ENCODE measurements at regions not wholly inside any gene's neighbourhood (a gene's known extent, or its start where the extent isn't known, plus 50 kb on each side); places are given as distances from the start of the nearest gene placed in this dataset.

DNA sequence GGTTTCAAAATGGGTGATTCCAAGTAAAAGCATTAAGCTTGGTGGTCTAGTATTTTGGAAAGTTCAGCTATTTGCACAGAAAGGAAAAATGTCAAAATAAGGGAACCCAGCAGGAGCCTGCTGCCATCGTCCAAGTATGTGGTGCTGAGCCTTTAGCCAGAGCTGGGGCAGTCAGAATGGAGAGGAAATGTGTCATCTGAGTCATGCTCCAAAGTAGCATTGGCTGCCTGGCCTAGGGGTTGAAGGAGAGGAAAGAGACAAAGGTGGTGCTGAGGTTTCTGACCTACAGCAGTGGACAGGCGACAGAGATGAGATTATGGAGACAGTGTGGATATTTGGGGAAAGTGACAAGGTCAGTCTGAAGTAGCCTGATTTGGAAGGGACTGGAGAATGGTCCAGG lies 103.9 kb downstream of the PLCE1 start:
- Histone ChIP-seq H3K27me3 (ENCODE audit: insufficient read depth, low read length) (no peaks in the 10 kb centered on the region), H3F3A (ENCODE audit: insufficient read depth, low read length) (no peaks in the 10 kb centered on the region), H4K20me1 (ENCODE audit: insufficient read depth, low read length) (no peaks in the 10 kb centered on the region), H3K9ac (ENCODE audit: low read length) (no peak overlapping the region), H3K79me2 (ENCODE audit: insufficient read depth, low read length) (no peaks in the 10 kb centered on the region), H3K9me2 (ENCODE audit: low read depth, low read length) (no peaks in the 10 kb centered on the region), H3K36me3 (ENCODE audit: insufficient read depth, low read length) (no peaks in the 10 kb centered on the region), H3K27ac (ENCODE audit: low read depth, low read length, poor library complexity, severe bottlenecking) (no peak overlapping the region), H3K9me3 (ENCODE audit: low read length) (no peaks in the 10 kb centered on the region), H3K4me2 (ENCODE audit: low read length) (no peak overlapping the region), H3K4me3 (ENCODE audit: low read depth, low read length, poor library complexity, severe bottlenecking) (no peak overlapping the region), H2AFZ (ENCODE audit: low read length) (no peak overlapping the region), H3K4me1 (ENCODE audit: insufficient read depth, low read length, severe bottlenecking) (no peaks in the 10 kb centered on the region)
- TF ChIP-seq EZH2 (IDR thresholded peaks at IDR 0.05; ENCODE audit: borderline replicate concordance, low read length), result no peak
- TF ChIP-seq, protein P1, sequence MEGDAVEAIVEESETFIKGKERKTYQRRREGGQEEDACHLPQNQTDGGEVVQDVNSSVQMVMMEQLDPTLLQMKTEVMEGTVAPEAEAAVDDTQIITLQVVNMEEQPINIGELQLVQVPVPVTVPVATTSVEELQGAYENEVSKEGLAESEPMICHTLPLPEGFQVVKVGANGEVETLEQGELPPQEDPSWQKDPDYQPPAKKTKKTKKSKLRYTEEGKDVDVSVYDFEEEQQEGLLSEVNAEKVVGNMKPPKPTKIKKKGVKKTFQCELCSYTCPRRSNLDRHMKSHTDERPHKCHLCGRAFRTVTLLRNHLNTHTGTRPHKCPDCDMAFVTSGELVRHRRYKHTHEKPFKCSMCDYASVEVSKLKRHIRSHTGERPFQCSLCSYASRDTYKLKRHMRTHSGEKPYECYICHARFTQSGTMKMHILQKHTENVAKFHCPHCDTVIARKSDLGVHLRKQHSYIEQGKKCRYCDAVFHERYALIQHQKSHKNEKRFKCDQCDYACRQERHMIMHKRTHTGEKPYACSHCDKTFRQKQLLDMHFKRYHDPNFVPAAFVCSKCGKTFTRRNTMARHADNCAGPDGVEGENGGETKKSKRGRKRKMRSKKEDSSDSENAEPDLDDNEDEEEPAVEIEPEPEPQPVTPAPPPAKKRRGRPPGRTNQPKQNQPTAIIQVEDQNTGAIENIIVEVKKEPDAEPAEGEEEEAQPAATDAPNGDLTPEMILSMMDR (IDR thresholded peaks at IDR 0.05; ENCODE audit: low read length), result no peak

GRCh38 chr10:94098896-94099295 lies 105.2 kb downstream of the PLCE1 start:
- H3F3A ChIP-seq (ENCODE audit: insufficient read depth, low read length), result no peaks in the 10 kb centered on the region
- no peak overlapping the region for H3K4me2 ChIP-seq (ENCODE audit: low read length)
- no peaks in the 10 kb centered on the region for H3K79me2 ChIP-seq (ENCODE audit: insufficient read depth, low read length)
- no peaks in the 10 kb centered on the region for H3K9me3 ChIP-seq (ENCODE audit: low read length)
- no peaks in the 10 kb centered on the region for H4K20me1 ChIP-seq (ENCODE audit: insufficient read depth, low read length)
- no peak overlapping the region for H3K9ac ChIP-seq (ENCODE audit: low read length)
- no peak overlapping the region for H3K4me3 ChIP-seq (ENCODE audit: low read depth, low read length, poor library complexity, severe bottlenecking)
- no peaks in the 10 kb centered on the region for H3K9me2 ChIP-seq (ENCODE audit: low read depth, low read length)
- no peaks in the 10 kb centered on the region for H3K4me1 ChIP-seq (ENCODE audit: insufficient read depth, low read length, severe bottlenecking)
- H3K27me3 ChIP-seq (ENCODE audit: insufficient read depth, low read length), result no peaks in the 10 kb centered on the region
- no peak overlapping the region for H2AFZ ChIP-seq (ENCODE audit: low read length)
- H3K27ac ChIP-seq (ENCODE audit: low read depth, low read length, poor library complexity, severe bottlenecking), result no peak overlapping the region
- TF ChIP-seq, protein P1 (IDR thresholded peaks at IDR 0.05; ENCODE audit: low read length), result no peak
- TF ChIP-seq EZH2 (IDR thresholded peaks at IDR 0.05; ENCODE audit: borderline replicate concordance, low read length), result no peak
- H3K36me3 ChIP-seq (ENCODE audit: insufficient read depth, low read length), result no peaks in the 10 kb centered on the region

DNA sequence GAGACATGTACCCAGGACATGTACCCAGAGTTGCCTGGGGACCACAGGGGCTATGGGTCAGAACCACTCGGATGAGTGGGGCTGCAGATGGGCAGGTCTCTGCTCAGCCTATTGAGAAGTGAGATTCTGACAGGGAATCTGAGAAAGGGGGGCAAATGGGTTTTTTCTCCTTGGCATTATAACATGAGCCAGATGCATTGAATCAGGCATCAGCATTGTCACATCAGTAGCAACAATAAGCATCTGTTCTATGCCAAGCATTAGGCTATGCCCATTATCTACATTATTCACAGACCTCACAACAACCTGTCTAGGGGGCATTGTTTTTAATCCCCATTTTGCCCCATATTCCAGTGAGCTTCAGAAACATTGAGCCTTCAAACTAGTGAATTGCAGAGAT lies 108.2 kb downstream of the PLCE1 start:
- Histone ChIP-seq H3K4me3 (ENCODE audit: low read depth, low read length, poor library complexity, severe bottlenecking) (no peak overlapping the region), H3K9me2 (ENCODE audit: low read depth, low read length) (no peaks in the 10 kb centered on the region), H3K4me2 (ENCODE audit: low read length) (no peak overlapping the region), H3F3A (ENCODE audit: insufficient read depth, low read length) (no peaks in the 10 kb centered on the region), H3K79me2 (ENCODE audit: insufficient read depth, low read length) (no peaks in the 10 kb centered on the region), H3K27ac (ENCODE audit: low read depth, low read length, poor library complexity, severe bottlenecking) (no peak overlapping the region), H2AFZ (ENCODE audit: low read length) (no peak overlapping the region), H3K9me3 (ENCODE audit: low read length) (no peaks in the 10 kb centered on the region), H4K20me1 (ENCODE audit: insufficient read depth, low read length) (no peaks in the 10 kb centered on the region), H3K4me1 (ENCODE audit: insufficient read depth, low read length, severe bottlenecking) (no peaks in the 10 kb centered on the region), H3K36me3 (ENCODE audit: insufficient read depth, low read length) (no peaks in the 10 kb centered on the region), H3K9ac (ENCODE audit: low read length) (no peak overlapping the region), H3K27me3 (ENCODE audit: insufficient read depth, low read length) (no peaks in the 10 kb centered on the region)
- TF ChIP-seq, protein P1 (IDR thresholded peaks at IDR 0.05; ENCODE audit: low read length), result no peak
- no peak for TF ChIP-seq EZH2 (IDR thresholded peaks at IDR 0.05; ENCODE audit: borderline replicate concordance, low read length)

All from OCI-LY1 (cell line).